ENCODE measurements at regions not wholly inside any gene's neighbourhood (a gene's known extent, or its start where the extent isn't known, plus 50 kb on each side); places are given as distances from the start of the nearest gene placed in this dataset.

DNA sequence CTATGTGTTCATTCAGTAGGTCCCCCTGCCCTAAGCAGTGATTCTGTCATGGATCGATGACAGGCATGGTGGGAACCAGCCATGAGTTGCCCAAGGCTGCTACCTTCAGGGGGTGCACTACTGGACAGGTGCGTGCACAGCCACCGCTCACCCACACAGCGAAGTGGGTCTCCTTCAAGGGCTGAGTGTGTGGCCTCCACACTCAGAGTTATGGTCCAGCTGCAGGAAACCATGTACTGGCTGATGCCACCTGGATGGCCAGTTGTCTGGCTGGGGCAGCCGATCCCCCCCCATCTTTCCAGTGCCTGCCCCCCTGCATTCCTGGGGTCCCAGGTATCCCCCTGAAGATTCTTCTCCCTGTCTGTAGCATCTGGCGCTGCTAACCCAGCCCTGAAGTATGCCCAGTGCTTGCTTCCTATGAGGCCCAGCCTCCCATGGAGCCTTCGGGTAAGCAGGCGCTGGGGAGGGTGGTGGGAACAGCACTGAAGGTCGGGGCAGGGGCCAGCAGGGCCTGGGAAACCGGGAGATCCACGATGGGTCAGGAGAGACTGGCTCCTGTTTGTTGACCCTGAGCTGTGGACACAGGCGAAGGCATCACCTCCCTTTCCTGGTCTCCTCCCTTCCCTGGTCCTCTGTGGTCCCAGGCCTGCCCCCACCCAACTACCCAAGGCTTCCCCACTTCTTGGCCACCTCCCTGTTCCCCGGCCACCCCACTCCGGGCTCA lies 106.0 kb downstream of the VEGFA start:
- no peak for TF ChIP-seq CTCF (IDR thresholded peaks at IDR 0.05)

- TF ChIP-seq CTCF (IDR thresholded peaks at IDR 0.05) = no peak
These were observed 105.0 kb downstream of the VEGFA start for GRCh38 chr6:43874814-43875590.

GRCh38 chr6:43873806-43874714 lies 104.0 kb downstream of the VEGFA start:
- TF ChIP-seq CTCF (IDR thresholded peaks at IDR 0.05) = no peak

GRCh38 chr6:43871933-43872332 lies 101.9 kb downstream of the VEGFA start:
- no peak for TF ChIP-seq CTCF (IDR thresholded peaks at IDR 0.05)

DNA sequence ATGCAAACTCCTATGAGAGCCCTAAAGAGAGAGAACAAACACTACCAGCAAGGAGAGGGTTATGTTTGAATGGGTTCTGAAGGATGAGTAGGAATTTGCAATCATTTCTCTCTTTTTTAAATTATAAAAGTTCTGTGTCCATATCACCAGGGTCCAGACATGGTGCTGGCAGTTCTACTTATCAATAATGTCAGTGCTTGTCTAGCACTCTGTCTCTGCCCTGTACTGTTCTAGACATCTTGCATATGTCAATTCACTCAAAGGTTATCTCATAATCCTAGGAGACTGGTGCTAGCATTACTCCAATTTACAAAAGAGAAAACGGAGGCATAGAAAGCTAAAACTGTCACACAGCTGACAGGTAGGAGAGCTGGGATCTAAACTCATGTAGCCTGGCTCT lies 101.3 kb downstream of the VEGFA start:
- no peak for TF ChIP-seq CTCF (IDR thresholded peaks at IDR 0.05)

GRCh38 chr6:43870660-43871061 lies 100.7 kb downstream of the VEGFA start:
- no peak for TF ChIP-seq CTCF (IDR thresholded peaks at IDR 0.05)

Measured in LNCAP (cell line).